Psoas muscle (tissue), 7 donors: ENCODE measurements at regions not wholly inside any gene's neighbourhood (a gene's known extent, or its start where the extent isn't known, plus 50 kb on each side); places are given as distances from the start of the nearest gene placed in this dataset.

Experiments
- ATAC-seq, 4 donors: fragments of 200-7000 bp; cut with Tn5 transposase; one replicate each; pipeline ENCODE4 v1.9.1; 2020; ENCODE audit warnings: moderate library complexity in 3 of 4, mild to moderate bottlenecking in 2 of 4
- DNase-seq, 2 donors: peaks; one replicate each; pipeline ENCODE4 v3.0.0-alpha.2; 2020
- H3K27ac ChIP-seq: fragments of 200-600 bp; one replicate; pipeline ENCODE4 v1.8.0; 2022
- H3K27me3 ChIP-seq, 3 donors: fragments of 200-600 bp in 1 of 3; one replicate each; pipeline versions ENCODE4 v1.6.1 to v1.8.0; 2013 to 2022; ENCODE audit warnings: low read length in 2 of 3, mild to moderate bottlenecking in 2 of 3, moderate library complexity in 1 of 3; ENCODE audit not compliant: insufficient read depth in 3 of 3
- H3K36me3 ChIP-seq, 2 donors: fragments of 200-600 bp in 1 of 2; one replicate each; pipeline versions ENCODE4 v1.6.1 to v1.8.0; 2013 to 2022; ENCODE audit warnings: low read depth in 1 of 2, mild to moderate bottlenecking in 1 of 2, moderate library complexity in 1 of 2; ENCODE audit not compliant: insufficient read depth in 1 of 2
- H3K4me1 ChIP-seq: fragments of 200-600 bp; one replicate; pipeline ENCODE4 v1.8.0; 2022
- H3K4me3 ChIP-seq: fragments of 200-600 bp; one replicate; pipeline ENCODE4 v1.8.0; 2022; ENCODE audit warnings: mild to moderate bottlenecking
- H3K9me3 ChIP-seq: fragments of 200-600 bp; one replicate; pipeline ENCODE4 v1.8.0; 2022
- CTCF ChIP-seq: fragments of 200-600 bp; IDR thresholded peaks from one replicate; pipeline ENCODE4 v1.8.0; 2022; ENCODE audit warnings: antibody characterized with exemption
- WGBS, 3 donors: extraction: QIAGEN DNeasy Blood & Tissue Kit; methylation state at CpG; one replicate each; pipeline versions ENCODE4 v1.1.6 to v1.1.7; 2013; 5-methylcytosine and 5-hydroxymethylcytosine counted together
- intact Hi-C, 2 donors: fragments of 100-400 bp; cut with DNase I; formaldehyde crosslinking; loops; one replicate each; pipeline versions ENCODE4 v1.11.0 to v1.14.2; 2022
- donor health status: healthy with polysubstance abuse.
- donor health status: DM: no; HTN: no; CAD: no; lungs with moderate emphysema.
- donor health status: Bipolar disorder and iron deficiency.
- donor health status: healthy.
- donor health status: DM: yes; HTN: yes; CAD: no.
- donor health status: DM: no; HTN: no; CAD: no.
- donor health status: DM: yes; HTN: yes; CAD: no.

DNA sequence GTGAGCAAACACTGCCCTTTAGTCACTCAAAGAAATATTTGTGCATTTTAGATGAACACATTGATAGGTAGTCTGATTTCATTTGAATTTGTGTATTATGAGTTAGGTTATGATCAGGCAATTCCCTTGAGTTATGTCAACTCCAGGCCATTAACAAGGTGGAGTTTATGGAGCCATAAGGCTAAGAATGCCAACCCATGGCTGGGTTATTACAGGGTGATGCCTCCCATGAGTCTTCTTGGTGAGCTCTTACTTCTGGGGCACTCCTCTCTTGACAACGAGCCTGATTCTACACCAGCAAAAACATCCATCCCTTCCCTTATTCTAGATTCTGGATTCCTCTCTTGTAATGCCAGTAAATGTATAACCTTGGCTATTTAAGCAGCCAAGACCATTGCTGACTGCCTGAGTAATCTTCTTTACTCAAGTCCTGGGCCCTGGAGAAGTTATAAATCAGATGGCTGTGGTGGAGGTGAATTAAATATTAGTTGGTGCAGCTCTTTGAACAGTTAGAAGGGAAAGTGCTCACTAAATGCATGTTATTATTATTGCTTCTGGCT, 645.7 kb upstream of the TENM4 start:
- H3K36me3 ChIP-seq, result no peaks in the 10 kb centered on the region
- no peaks in the 10 kb centered on the region for H3K9me3 ChIP-seq
- H3K4me3 ChIP-seq, result no peak overlapping the region
- DNase-seq, result no peak
- no peak for ATAC-seq
- WGBS, 3 donors, result 56 to 75% (median 67%) methylated on average over 1 of the region's 1 CpG
- no peak for TF ChIP-seq CTCF
- no peak overlapping the region for H3K27ac ChIP-seq
- no peaks in the 10 kb centered on the region for H3K4me1 ChIP-seq
- intact Hi-C loops, result no loop called here
- H3K27me3 ChIP-seq, result no peaks in the 10 kb centered on the region

- intact Hi-C loops, result no loop called here
- WGBS, 3 donors, result 52 to 55% (median 53%) methylated on average over 2 of the region's 2 CpGs
- Histone ChIP-seq H3K4me1 (no peaks in the 10 kb centered on the region), H3K27me3 (no peaks in the 10 kb centered on the region), H3K4me3 (no peak overlapping the region), H3K36me3 (no peaks in the 10 kb centered on the region), H3K27ac (no peak overlapping the region), H3K9me3 (no peaks in the 10 kb centered on the region)
- ATAC-seq (no peak), DNase-seq (no peak)
- no peak for TF ChIP-seq CTCF
Measured at GRCh38 chr11:80085563-80085962, 644.7 kb upstream of the TENM4 start.

DNA sequence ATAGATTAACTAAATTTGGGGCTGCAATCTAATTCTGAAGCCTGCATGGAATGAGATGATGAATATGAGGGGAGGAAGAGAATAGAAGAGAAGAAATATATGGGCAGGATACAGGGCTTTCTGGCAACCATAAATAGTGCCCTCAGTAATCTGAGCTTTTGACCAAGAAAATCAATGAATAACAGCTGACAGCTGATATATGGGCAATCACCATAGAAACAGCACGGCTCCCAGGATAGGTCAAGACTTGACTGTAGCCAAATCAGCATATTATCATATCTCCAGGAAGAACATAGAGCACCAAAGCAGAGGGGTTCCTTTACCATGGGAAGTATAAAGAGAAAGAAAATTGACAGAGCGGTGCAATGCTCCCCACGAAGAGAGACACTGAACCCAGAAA, 643.8 kb upstream of the TENM4 start:
- ATAC-seq (no peak), DNase-seq (no peak)
- TF ChIP-seq CTCF, result no peak
- H3K27ac ChIP-seq, result no peak overlapping the region
- no peaks in the 10 kb centered on the region for H3K9me3 ChIP-seq
- H3K36me3 ChIP-seq, result no peaks in the 10 kb centered on the region
- H3K4me1 ChIP-seq, result no peaks in the 10 kb centered on the region
- intact Hi-C loops, result no loop called here
- 33 to 48% (median 36%) methylated on average over 3 of the region's 3 CpGs for WGBS, 3 donors
- H3K27me3 ChIP-seq, result no peaks in the 10 kb centered on the region
- no peak overlapping the region for H3K4me3 ChIP-seq

DNA sequence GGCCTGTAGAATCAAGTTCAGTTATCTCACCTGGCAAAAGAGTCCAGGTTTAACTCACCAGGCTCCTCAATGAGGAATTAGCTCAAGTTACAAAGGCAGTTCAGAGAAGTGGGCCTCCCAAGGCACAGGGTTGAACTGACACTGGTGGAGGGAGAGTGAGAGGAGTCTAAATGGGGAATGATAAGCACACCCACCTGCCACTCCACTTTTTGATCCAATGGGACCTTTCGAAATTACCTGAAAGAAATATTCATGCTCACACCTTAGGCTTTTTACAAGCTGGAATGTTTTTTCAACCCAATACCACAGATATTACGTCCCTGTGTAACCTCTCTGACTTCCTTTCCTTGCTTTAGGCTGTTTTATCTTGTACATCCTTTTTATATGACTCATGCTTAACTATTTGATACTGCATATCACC, 642.7 kb upstream of the TENM4 start:
- Histone ChIP-seq H3K27me3 (no peaks in the 10 kb centered on the region), H3K4me3 (no peak overlapping the region), H3K4me1 (no peaks in the 10 kb centered on the region), H3K9me3 (no peaks in the 10 kb centered on the region), H3K27ac (no peak overlapping the region), H3K36me3 (no peaks in the 10 kb centered on the region)
- no peak for DNase-seq
- no peak for TF ChIP-seq CTCF
- ATAC-seq, result no peak
- 67 to 79% (median 72%) methylated on average over 2 of the region's 2 CpGs for WGBS, 3 donors
- intact Hi-C loops, result no loop called here

DNA sequence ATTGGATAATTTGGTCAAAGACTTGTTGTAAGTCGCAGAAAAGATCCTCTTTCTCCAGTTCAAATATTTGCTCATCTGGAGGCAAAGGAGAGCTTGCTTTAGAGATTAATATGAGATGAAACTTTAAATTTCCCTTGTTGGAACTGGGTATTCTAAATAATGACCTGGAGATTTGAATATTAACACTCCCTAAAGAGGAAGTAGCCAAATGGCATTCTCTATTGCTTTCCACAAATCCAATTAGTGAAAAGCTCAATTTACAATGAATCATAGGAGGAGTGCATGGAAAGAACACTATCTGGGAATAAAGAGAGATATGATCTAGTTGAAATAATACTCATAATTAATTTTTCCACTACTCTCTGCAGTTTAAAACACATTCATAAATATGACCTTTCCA, 641.6 kb upstream of the TENM4 start:
- WGBS, 3 donors, result 87 to 89% (median 88%) methylated on average over 1 of the region's 1 CpG
- intact Hi-C loops, result no loop called here
- H3K27ac ChIP-seq, result no peak overlapping the region
- H3K27me3 ChIP-seq, result no peaks in the 10 kb centered on the region
- TF ChIP-seq CTCF, result no peak
- no peaks in the 10 kb centered on the region for H3K9me3 ChIP-seq
- no peaks in the 10 kb centered on the region for H3K4me1 ChIP-seq
- no peak overlapping the region for H3K4me3 ChIP-seq
- DNase-seq (no peak), ATAC-seq (no peak)
- H3K36me3 ChIP-seq, result no peaks in the 10 kb centered on the region
